ENCODE measurements at regions not wholly inside any gene's neighbourhood (a gene's known extent, or its start where the extent isn't known, plus 50 kb on each side); places are given as distances from the start of the nearest gene placed in this dataset.

- no TSS peak for BruUV-seq (replicated peaks)
- POLR2A ChIA-PET, result no interaction called here
- TF ChIP-seq EZH2phosphoT487 (IDR thresholded peaks at IDR 0.05; ENCODE audit: borderline replicate concordance, low read depth, low read length) (no peak), CTCF (conservative IDR thresholded peaks at IDR 0.05; ENCODE audit: low read length) (no peak)
Observed at GRCh38 chr4:1541449-1542225, 135.4 kb upstream of the NKX1-1 start.

GRCh38 chr4:1540601-1541375 is 134.5 kb upstream of the NKX1-1 start:
- no peak overlapping the region for H3K4me3 ChIP-seq (ENCODE audit: low read depth, low read length, poor library complexity, severe bottlenecking)
- no peaks in the 10 kb centered on the region for H3K79me2 ChIP-seq (ENCODE audit: insufficient read depth, low read depth, low read length)
- H2AFZ ChIP-seq (ENCODE audit: low read length), result no peak overlapping the region
- ChIA-PET CTCF (ENCODE audit: unreplicated experiment) (no interaction called here), POLR2A (no interaction called here)
- H3K4me2 ChIP-seq (ENCODE audit: low read length), result no peak overlapping the region
- intact Hi-C loops (cut with micrococcal nuclease; ENCODE audit: unreplicated experiment), result loop anchor here (10.0 kb wide), 1 partner anchor 406 kb away; no protein-coding TSS in a partner anchor
- TF ChIP-seq EZH2phosphoT487 (IDR thresholded peaks at IDR 0.05; ENCODE audit: borderline replicate concordance, low read depth, low read length), result no peak
- TF ChIP-seq CTCF (conservative IDR thresholded peaks at IDR 0.05; ENCODE audit: low read length), result no peak
- DNase-seq (ENCODE audit: low spot score), result no peak
- H4K20me1 ChIP-seq (ENCODE audit: insufficient read depth, low read length), result no peaks in the 10 kb centered on the region
- no peaks in the 10 kb centered on the region for H3K36me3 ChIP-seq (ENCODE audit: insufficient read depth, low read length)
- no peaks in the 10 kb centered on the region for H3K4me1 ChIP-seq (ENCODE audit: insufficient read depth, low read length, poor library complexity, severe bottlenecking)
- H3K9me3 ChIP-seq (ENCODE audit: low read length), result no peaks in the 10 kb centered on the region
- BruUV-seq (replicated peaks), result no TSS peak
- no peaks in the 10 kb centered on the region for H3K9me2 ChIP-seq (ENCODE audit: insufficient read depth, low read length)
- no peak overlapping the region for H3K27ac ChIP-seq (ENCODE audit: low read depth, low read length, poor library complexity, severe bottlenecking)

More at GRCh38 chr4:1541449-1542225, 135.4 kb upstream of the NKX1-1 start:
- no peaks in the 10 kb centered on the region for H3K36me3 ChIP-seq (ENCODE audit: insufficient read depth, low read length)
- H4K20me1 ChIP-seq (ENCODE audit: insufficient read depth, low read length), result no peaks in the 10 kb centered on the region
- no peak overlapping the region for H3K27ac ChIP-seq (ENCODE audit: low read depth, low read length, poor library complexity, severe bottlenecking)
- CTCF ChIA-PET (ENCODE audit: unreplicated experiment), result no interaction called here
- H3K79me2 ChIP-seq (ENCODE audit: insufficient read depth, low read depth, low read length), result no peaks in the 10 kb centered on the region
- H3K9me2 ChIP-seq (ENCODE audit: insufficient read depth, low read length), result no peaks in the 10 kb centered on the region
- H3K4me2 ChIP-seq (ENCODE audit: low read length), result no peak overlapping the region
- no peak overlapping the region for H3K4me3 ChIP-seq (ENCODE audit: low read depth, low read length, poor library complexity, severe bottlenecking)
- no peaks in the 10 kb centered on the region for H3K9me3 ChIP-seq (ENCODE audit: low read length)
- no peak for DNase-seq (ENCODE audit: low spot score)
- H2AFZ ChIP-seq (ENCODE audit: low read length), result no peak overlapping the region
- H3K4me1 ChIP-seq (ENCODE audit: insufficient read depth, low read length, poor library complexity, severe bottlenecking), result no peaks in the 10 kb centered on the region
- intact Hi-C loops (cut with micrococcal nuclease; ENCODE audit: unreplicated experiment), result loop anchor here (10.0 kb wide), 1 partner anchor 407 kb away; no protein-coding TSS in a partner anchor

Measured in OCI-LY7 (cell line).